ENCODE measurements at regions not wholly inside any gene's neighbourhood (a gene's known extent, or its start where the extent isn't known, plus 50 kb on each side); places are given as distances from the start of the nearest gene placed in this dataset.

GRCh38 chr1:103266036-103266435 lies 157.7 kb upstream of the COL11A1 start:
- DNase-seq, result no peak
- in situ Hi-C loops (cut with MboI; ENCODE audit: low pct_unique_long_range_greater_than_20kb, low sequenced_read_pairs), result no loop called here

GRCh38 chr1:103265551-103265950 lies 157.2 kb upstream of the COL11A1 start:
- no peak for DNase-seq
- in situ Hi-C loops (cut with MboI; ENCODE audit: low pct_unique_long_range_greater_than_20kb, low sequenced_read_pairs), result no loop called here

- in situ Hi-C loops (cut with MboI; ENCODE audit: low pct_unique_long_range_greater_than_20kb, low sequenced_read_pairs), result no loop called here
- no peak for DNase-seq
These were observed 151.7 kb upstream of the COL11A1 start for GRCh38 chr1:103259982-103260381.

GRCh38 chr1:103256490-103256889 lies 148.2 kb upstream of the COL11A1 start:
- in situ Hi-C loops (cut with MboI; ENCODE audit: low pct_unique_long_range_greater_than_20kb, low sequenced_read_pairs), result no loop called here

GRCh38 chr1:103254691-103255090 lies 146.4 kb upstream of the COL11A1 start:
- DNase-seq, result no peak
- in situ Hi-C loops (cut with MboI; ENCODE audit: low pct_unique_long_range_greater_than_20kb, low sequenced_read_pairs), result no loop called here

More at GRCh38 chr1:103256490-103256889, 148.2 kb upstream of the COL11A1 start:
- DNase-seq, result no peak

- DNase-seq, result no peak
- in situ Hi-C loops (cut with MboI; ENCODE audit: low pct_unique_long_range_greater_than_20kb, low sequenced_read_pairs), result no loop called here
These were observed 142.1 kb upstream of the COL11A1 start for GRCh38 chr1:103250441-103250861.

- in situ Hi-C loops (cut with MboI; ENCODE audit: low pct_unique_long_range_greater_than_20kb, low sequenced_read_pairs), result no loop called here
- no peak for DNase-seq
These were observed 140.2 kb upstream of the COL11A1 start for GRCh38 chr1:103248417-103249102.

GRCh38 chr1:103247517-103247916 lies 139.2 kb upstream of the COL11A1 start:
- DNase-seq, result no peak
- in situ Hi-C loops (cut with MboI; ENCODE audit: low pct_unique_long_range_greater_than_20kb, low sequenced_read_pairs), result no loop called here

- in situ Hi-C loops (cut with MboI; ENCODE audit: low pct_unique_long_range_greater_than_20kb, low sequenced_read_pairs), result no loop called here
- no peak for DNase-seq
These were observed 135.2 kb upstream of the COL11A1 start for GRCh38 chr1:103243481-103243880.

GRCh38 chr1:103239034-103239433 lies 130.7 kb upstream of the COL11A1 start:
- DNase-seq, result no peak
- in situ Hi-C loops (cut with MboI; ENCODE audit: low pct_unique_long_range_greater_than_20kb, low sequenced_read_pairs), result no loop called here

- in situ Hi-C loops (cut with MboI; ENCODE audit: low pct_unique_long_range_greater_than_20kb, low sequenced_read_pairs), result no loop called here
- DNase-seq, result no peak
These were observed 121.7 kb upstream of the COL11A1 start for GRCh38 chr1:103230061-103230460.

GRCh38 chr1:103220631-103221041 lies 112.3 kb upstream of the COL11A1 start:
- in situ Hi-C loops (cut with MboI; ENCODE audit: low pct_unique_long_range_greater_than_20kb, low sequenced_read_pairs), result no loop called here
- no peak for DNase-seq

GRCh38 chr1:103218821-103219220 lies 110.5 kb upstream of the COL11A1 start:
- DNase-seq, result no peak
- in situ Hi-C loops (cut with MboI; ENCODE audit: low pct_unique_long_range_greater_than_20kb, low sequenced_read_pairs), result no loop called here

GRCh38 chr1:103218369-103218768 lies 110.0 kb upstream of the COL11A1 start:
- in situ Hi-C loops (cut with MboI; ENCODE audit: low pct_unique_long_range_greater_than_20kb, low sequenced_read_pairs), result no loop called here
- no peak for DNase-seq

GRCh38 chr1:103211073-103211472 lies 102.8 kb upstream of the COL11A1 start:
- DNase-seq, result no peak
- in situ Hi-C loops (cut with MboI; ENCODE audit: low pct_unique_long_range_greater_than_20kb, low sequenced_read_pairs), result no loop called here

GRCh38 chr1:103208844-103209243 lies 100.5 kb upstream of the COL11A1 start:
- in situ Hi-C loops (cut with MboI; ENCODE audit: low pct_unique_long_range_greater_than_20kb, low sequenced_read_pairs), result no loop called here
- no peak for DNase-seq

- in situ Hi-C loops (cut with MboI; ENCODE audit: low pct_unique_long_range_greater_than_20kb, low sequenced_read_pairs), result no loop called here
- DNase-seq, result no peak
These were observed 90.7 kb upstream of the COL11A1 start for GRCh38 chr1:103199001-103199400.

- DNase-seq, result no peak
- in situ Hi-C loops (cut with MboI; ENCODE audit: low pct_unique_long_range_greater_than_20kb, low sequenced_read_pairs), result no loop called here
These were observed 89.8 kb upstream of the COL11A1 start for GRCh38 chr1:103198076-103198475.

GRCh38 chr1:103197216-103197615 lies 88.9 kb upstream of the COL11A1 start:
- no peak for DNase-seq

GRCh38 chr1:103194984-103195383 lies 86.7 kb upstream of the COL11A1 start:
- in situ Hi-C loops (cut with MboI; ENCODE audit: low pct_unique_long_range_greater_than_20kb, low sequenced_read_pairs), result no loop called here
- no peak for DNase-seq

More at GRCh38 chr1:103197216-103197615, 88.9 kb upstream of the COL11A1 start:
- in situ Hi-C loops (cut with MboI; ENCODE audit: low pct_unique_long_range_greater_than_20kb, low sequenced_read_pairs), result no loop called here

GRCh38 chr1:103194060-103194459 lies 85.7 kb upstream of the COL11A1 start:
- no peak for DNase-seq
- in situ Hi-C loops (cut with MboI; ENCODE audit: low pct_unique_long_range_greater_than_20kb, low sequenced_read_pairs), result no loop called here
